ENCODE measurements at regions not wholly inside any gene's neighbourhood (a gene's known extent, or its start where the extent isn't known, plus 50 kb on each side); places are given as distances from the start of the nearest gene placed in this dataset.

DNA sequence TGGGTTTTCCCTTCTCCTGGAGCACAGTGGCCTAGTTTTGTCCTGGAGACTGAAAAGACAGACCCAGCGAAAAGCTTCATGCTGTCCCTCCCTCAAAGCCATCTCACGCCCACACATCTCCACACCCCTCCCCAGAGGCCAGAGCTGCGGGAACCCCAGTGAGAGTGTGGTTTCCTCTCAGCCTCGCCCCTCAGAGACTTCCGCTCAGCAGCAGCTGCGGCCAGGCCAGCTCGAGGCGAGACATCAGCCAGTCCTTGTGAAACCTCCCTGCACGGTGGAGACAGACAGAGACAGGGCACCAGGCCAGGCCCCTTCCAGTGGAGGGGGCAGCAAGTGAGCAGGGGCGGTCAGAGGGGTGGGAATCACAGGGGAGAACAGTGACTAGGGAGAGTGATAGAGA lies 77.0 kb upstream of the TNRC6C start:
- TF ChIP-seq TAF1 (IDR thresholded peaks at IDR 0.05; ENCODE audit: borderline replicate concordance, insufficient read depth, low read length), result no peak
- TF ChIP-seq, protein P1, sequence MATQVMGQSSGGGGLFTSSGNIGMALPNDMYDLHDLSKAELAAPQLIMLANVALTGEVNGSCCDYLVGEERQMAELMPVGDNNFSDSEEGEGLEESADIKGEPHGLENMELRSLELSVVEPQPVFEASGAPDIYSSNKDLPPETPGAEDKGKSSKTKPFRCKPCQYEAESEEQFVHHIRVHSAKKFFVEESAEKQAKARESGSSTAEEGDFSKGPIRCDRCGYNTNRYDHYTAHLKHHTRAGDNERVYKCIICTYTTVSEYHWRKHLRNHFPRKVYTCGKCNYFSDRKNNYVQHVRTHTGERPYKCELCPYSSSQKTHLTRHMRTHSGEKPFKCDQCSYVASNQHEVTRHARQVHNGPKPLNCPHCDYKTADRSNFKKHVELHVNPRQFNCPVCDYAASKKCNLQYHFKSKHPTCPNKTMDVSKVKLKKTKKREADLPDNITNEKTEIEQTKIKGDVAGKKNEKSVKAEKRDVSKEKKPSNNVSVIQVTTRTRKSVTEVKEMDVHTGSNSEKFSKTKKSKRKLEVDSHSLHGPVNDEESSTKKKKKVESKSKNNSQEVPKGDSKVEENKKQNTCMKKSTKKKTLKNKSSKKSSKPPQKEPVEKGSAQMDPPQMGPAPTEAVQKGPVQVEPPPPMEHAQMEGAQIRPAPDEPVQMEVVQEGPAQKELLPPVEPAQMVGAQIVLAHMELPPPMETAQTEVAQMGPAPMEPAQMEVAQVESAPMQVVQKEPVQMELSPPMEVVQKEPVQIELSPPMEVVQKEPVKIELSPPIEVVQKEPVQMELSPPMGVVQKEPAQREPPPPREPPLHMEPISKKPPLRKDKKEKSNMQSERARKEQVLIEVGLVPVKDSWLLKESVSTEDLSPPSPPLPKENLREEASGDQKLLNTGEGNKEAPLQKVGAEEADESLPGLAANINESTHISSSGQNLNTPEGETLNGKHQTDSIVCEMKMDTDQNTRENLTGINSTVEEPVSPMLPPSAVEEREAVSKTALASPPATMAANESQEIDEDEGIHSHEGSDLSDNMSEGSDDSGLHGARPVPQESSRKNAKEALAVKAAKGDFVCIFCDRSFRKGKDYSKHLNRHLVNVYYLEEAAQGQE (IDR thresholded peaks at IDR 0.05; ENCODE audit: insufficient read depth in 1 of 2, low read depth in 2 of 2, low read length in 2 of 2), result no peak

Data from PFSK-1 (cell line).